ENCODE measurements at regions not wholly inside any gene's neighbourhood (a gene's known extent, or its start where the extent isn't known, plus 50 kb on each side); places are given as distances from the start of the nearest gene placed in this dataset.
"Not testable (repeated sequence)": the region's sequence is repeated elsewhere in the genome, so short reads cannot be mapped to it uniquely, and the experiment has no call there.

GRCh38 chr7:65193334-65194058 lies 180.2 kb upstream of the ZNF92 start:
- TF ChIP-seq CTCF (IDR thresholded peaks at IDR 0.05); EZH2 (IDR thresholded peaks at IDR 0.05; ENCODE audit: borderline replicate concordance, insufficient read depth, low read depth, low read length, poor library complexity, severe bottlenecking): not testable (repeated sequence)

Measured in B cell (primary cell).